HG03039 (cell line): ENCODE measurements at regions not wholly inside any gene's neighbourhood (a gene's known extent, or its start where the extent isn't known, plus 50 kb on each side); places are given as distances from the start of the nearest gene placed in this dataset.

ENCODE experiments used
- ATAC-seq: cut with Tn5 transposase; IDR thresholded peaks from one replicate; pipeline ENCODE4 v1.9.1; 2021; ENCODE audit warnings: mild to moderate bottlenecking, moderate library complexity; ENCODE audit not compliant: unreplicated experiment

GRCh38 chr18:72100465-72101004, 443.6 kb downstream of the CBLN2 start:
- no peak for ATAC-seq

GRCh38 chr18:72091369-72091768, 452.8 kb downstream of the CBLN2 start:
- no peak for ATAC-seq

DNA sequence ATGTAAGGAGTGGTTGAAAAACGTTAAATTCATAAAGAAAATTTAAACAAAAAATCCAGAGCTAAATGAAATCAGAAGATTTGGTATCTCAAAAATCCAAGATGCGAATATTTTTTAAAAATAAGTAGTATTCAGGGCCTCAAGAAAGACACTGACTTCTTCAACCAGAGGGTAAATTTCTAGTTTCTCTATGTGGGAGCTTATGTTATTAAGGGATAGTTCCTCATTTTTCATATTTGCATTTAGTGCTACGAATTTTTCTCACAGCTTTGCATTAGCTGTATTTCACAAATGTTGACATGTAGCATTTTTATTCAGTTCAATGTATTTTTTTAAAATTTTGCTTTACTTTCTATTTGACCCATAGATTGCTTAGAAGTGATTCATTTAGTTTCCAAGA, 454.7 kb downstream of the CBLN2 start:
- no peak for ATAC-seq

DNA sequence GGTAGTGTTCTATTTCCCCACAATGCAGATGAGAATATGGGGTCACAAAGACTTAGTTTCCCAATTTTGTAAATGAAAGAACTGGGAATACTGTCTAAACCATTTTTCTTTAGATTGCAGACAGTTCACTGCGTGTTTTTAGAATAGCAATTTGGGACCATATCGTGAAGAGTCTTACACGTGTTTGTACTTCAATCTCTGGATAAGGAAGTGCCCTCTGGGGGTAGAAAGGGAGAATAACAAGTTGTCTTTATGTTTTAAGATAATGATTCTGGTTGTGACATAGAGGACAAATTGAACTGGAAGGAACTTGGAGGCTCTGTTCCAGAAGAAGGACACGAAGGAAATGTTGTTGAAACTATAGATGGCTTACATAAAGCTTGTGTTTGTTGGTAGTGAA, 457.7 kb downstream of the CBLN2 start:
- ATAC-seq = no peak

GRCh38 chr18:72075040-72075439, 469.1 kb downstream of the CBLN2 start:
- no peak for ATAC-seq

DNA sequence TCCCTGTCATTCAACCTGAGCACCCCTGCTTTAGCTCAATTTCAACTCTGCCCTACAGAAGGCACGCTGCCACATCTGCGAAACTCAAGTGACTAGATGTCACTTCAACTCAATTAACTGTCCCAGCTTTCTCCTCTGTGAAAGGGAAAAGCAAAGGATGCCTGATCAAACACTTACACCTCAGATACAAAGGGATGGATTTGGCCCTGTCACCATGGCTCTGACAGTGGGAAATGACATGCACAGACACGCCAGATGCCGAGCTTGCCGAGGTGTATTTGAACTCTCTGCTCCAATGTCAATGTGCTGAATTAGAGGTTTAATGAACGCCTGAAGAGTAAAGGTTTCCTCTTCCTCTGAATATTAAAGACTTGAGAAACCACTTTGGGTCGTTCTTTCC, 481.1 kb downstream of the CBLN2 start:
- ATAC-seq = no peak

GRCh38 chr18:72058851-72059250, 485.3 kb downstream of the CBLN2 start:
- no peak for ATAC-seq

DNA sequence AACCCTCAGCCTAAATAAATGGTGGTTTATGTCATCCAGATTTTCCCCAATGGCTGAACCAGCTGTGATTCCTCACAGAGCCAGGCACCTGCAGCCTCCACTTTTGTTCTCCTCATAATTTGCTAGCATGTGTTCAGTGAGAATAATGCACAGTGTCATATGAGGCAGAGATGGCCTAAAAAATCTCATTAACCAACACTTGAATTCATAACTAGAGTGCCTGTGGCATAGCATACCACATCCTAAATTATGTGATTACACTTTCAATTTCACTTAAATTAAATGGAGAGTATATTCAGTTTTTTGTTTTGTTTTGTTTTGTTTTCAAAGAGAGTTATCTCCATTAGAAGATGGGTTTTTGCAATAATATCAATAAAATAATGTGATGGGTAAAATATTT, 488.0 kb downstream of the CBLN2 start:
- no peak for ATAC-seq

- no peak for ATAC-seq
Measured at GRCh38 chr18:72041313-72042032, 502.7 kb downstream of the CBLN2 start.

- ATAC-seq = no peak
Measured at GRCh38 chr18:72013427-72013850, 530.7 kb downstream of the CBLN2 start.

GRCh38 chr18:71998547-71999097, 545.5 kb downstream of the CBLN2 start:
- ATAC-seq = no peak

DNA sequence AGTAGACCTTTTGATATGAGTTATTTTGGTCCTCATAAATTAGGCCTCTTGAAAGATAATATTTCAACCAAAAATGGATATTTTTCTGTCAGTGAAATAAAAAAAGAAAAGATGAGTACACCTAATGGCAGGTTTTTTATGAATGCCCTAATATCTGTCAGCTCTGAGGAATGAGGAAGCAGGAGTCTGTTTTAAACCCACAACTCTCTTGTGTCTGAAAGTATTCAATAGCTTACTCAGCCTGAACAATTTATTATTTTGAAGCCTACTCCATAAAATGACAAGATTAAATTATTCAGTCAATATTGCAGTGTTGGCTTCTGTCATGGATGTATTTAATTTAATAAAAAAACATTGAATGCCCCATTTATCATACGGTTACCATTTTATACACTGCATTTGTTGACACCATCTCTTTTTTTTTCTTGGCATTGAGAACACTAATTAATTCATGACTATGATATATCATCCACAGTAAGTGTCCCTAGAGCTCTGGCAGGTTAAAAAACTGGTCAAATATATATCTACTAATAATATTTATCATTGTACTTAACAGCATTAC, 548.2 kb downstream of the CBLN2 start:
- ATAC-seq = no peak

- ATAC-seq = no peak
Measured at GRCh38 chr18:71994273-71994672, 549.9 kb downstream of the CBLN2 start.

- ATAC-seq = no peak
Measured at GRCh38 chr18:71989616-71990015, 554.5 kb downstream of the CBLN2 start.

DNA sequence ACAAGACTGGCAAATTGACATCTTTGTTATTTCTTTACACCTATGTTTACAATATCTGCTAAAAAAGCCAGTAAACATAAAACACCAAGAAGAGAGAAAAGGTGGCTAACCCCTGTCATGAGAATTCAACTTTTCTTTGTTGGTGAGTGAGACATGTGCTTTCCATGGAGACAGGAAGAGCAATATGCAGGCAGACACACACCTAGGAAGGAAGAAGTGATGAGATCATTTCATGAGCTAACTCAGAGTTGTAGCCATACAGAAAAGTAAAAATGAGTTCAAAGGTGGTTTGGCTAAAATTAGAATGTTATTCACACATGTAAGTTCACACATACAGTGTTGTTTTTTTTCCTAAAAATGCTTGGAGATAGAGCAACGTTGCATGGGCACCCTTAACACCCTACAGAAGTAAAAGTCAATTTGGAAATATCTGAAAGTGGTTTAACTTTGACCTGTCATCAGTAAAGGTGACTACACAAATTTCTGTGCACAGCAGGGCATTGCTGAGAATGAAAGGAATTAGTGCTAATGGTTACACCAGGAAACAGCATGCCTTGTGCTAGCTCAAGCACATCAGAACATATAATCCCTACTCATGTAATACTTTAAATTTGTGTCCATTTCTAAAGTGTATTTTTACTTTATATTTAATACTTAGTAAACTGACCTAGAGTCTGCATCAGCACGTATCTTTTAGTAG, 557.6 kb downstream of the CBLN2 start:
- ATAC-seq = no peak

DNA sequence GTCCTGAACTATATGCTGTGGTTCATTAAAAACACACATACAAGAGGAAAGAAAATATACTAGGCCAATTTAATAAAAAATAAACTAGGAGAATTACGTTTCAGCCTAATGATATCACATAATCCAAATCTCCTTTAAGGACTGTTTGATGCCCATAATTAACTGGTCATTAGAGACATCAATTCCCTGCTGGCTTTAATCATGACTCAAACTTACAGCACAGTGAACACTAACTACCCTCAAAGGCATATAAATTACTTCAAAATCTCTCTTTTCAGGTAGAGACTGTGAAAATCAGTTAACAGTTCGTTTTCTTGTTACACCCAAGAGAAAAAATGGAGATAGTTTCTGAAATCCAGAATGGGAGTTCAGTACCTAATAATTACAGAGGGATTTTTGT, 567.4 kb downstream of the CBLN2 start:
- ATAC-seq = no peak

DNA sequence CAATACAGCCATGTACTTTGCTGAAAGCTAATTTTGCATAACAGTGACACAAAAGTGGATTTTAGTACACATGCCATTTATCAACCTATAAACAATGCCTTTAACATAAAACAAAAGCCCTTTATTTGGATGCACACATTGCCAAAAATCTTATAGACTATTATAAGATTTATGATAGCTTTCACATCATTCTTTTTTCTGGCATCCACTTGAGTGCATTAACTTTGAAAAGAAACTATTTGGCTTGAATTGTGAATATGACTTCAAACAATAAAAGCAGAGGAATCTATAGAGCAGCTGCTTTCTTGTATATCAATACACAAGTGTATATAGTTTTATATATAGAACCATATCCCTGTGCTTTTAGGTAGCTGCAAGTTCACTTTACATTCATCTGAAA, 577.4 kb downstream of the CBLN2 start:
- no peak for ATAC-seq

DNA sequence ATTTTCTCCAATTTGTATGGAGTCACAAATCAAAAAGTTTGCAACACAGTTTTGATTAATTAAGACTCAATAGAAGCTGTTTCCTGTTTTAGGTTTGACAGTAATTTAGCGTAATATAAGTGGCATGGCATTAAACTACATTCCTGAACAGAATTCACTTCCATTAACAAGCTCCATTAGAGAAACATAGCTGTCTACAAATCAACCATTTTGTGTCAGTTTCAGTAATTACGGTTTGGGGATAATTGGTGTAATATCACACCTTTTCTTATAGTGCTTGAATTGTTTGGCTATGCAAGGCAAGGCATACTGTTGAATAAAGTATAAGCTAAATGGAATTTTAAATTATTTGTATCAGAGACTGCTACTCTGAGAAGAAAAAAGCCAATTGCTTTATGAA, 585.5 kb downstream of the CBLN2 start:
- ATAC-seq = no peak

DNA sequence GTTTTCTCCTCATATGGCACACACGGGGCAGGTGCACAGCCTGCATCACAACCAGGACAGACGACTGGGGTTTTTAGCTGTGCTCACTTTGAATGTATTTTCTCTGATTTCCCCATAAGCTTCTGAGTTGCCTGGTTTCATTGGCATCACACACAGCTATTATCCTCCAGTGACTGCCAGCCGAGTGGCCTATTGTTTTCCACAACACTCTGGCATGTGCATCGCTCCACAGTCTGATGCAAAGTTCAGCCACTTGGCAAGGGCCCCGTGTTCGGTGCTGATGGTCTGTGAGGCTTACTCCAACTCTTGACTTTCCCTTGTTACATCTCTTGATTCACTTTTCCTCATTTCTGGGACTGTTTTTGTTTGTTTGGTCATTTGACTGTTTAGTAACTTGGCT, 593.1 kb downstream of the CBLN2 start:
- no peak for ATAC-seq

- no peak for ATAC-seq
Measured at GRCh38 chr18:71942433-71942832, 601.7 kb downstream of the CBLN2 start.

DNA sequence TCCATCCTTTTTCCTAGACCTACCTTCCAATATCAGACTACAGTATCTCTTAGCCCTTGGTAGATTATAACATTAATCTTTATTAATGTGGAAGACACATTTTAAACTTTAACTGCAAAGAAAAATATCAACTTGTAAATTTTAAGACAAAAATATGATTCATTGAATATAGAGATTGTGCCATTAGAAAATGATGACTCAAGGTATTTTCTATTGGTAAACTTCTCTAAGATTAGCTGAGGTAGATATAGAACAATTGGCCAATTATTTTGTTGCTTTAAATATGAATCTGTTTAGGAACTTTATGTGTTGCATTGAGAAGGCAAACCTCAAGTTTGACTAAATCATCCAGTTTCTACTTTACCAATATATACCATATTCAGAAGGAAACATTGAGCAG, 604.7 kb downstream of the CBLN2 start:
- ATAC-seq = no peak

- ATAC-seq = no peak
Measured at GRCh38 chr18:71936744-71937143, 607.4 kb downstream of the CBLN2 start.
